A673 (cell line): ENCODE measurements at regions not wholly inside any gene's neighbourhood (a gene's known extent, or its start where the extent isn't known, plus 50 kb on each side); places are given as distances from the start of the nearest gene placed in this dataset.

ENCODE experiments used
- EZH2 ChIP-seq: fragments of 200-600 bp; sonication (generic); IDR thresholded peaks from 2 replicates; pipeline ENCODE4 v1.6.1; 2017; ENCODE audit warnings: borderline replicate concordance, low read depth, mild to moderate bottlenecking, mixed read lengths, antibody characterized with exemption, low read length; ENCODE audit not compliant: poor library complexity, severe bottlenecking
- TF ChIP-seq, protein P1 (sequence below): fragments of 300-800, 200-600 bp; sonication (generic); conservative IDR thresholded peaks from 2 replicates; pipeline ENCODE4 v1.5.1; 2017; ENCODE audit warnings: low read depth, mild to moderate bottlenecking, antibody characterized with exemption, low read length, moderate library complexity, mixed read lengths

- TF ChIP-seq, protein P1, sequence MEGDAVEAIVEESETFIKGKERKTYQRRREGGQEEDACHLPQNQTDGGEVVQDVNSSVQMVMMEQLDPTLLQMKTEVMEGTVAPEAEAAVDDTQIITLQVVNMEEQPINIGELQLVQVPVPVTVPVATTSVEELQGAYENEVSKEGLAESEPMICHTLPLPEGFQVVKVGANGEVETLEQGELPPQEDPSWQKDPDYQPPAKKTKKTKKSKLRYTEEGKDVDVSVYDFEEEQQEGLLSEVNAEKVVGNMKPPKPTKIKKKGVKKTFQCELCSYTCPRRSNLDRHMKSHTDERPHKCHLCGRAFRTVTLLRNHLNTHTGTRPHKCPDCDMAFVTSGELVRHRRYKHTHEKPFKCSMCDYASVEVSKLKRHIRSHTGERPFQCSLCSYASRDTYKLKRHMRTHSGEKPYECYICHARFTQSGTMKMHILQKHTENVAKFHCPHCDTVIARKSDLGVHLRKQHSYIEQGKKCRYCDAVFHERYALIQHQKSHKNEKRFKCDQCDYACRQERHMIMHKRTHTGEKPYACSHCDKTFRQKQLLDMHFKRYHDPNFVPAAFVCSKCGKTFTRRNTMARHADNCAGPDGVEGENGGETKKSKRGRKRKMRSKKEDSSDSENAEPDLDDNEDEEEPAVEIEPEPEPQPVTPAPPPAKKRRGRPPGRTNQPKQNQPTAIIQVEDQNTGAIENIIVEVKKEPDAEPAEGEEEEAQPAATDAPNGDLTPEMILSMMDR, result no peak
- TF ChIP-seq EZH2, result no peak
Measured at GRCh38 chr6:132063204-132063603, 112.0 kb upstream of the CCN2 start.
